ENCODE measurements at regions not wholly inside any gene's neighbourhood (a gene's known extent, or its start where the extent isn't known, plus 50 kb on each side); places are given as distances from the start of the nearest gene placed in this dataset.
A peak's percentile ranks its signal among the peaks of the same experiment; 100 is the strongest.

GRCh38 chr3:38966811-38967692, 84.7 kb downstream of the SCN11A start:
- H3K4me1 ChIP-seq: no peaks in the 10 kb centered on the region
- TF ChIP-seq, protein P1, sequence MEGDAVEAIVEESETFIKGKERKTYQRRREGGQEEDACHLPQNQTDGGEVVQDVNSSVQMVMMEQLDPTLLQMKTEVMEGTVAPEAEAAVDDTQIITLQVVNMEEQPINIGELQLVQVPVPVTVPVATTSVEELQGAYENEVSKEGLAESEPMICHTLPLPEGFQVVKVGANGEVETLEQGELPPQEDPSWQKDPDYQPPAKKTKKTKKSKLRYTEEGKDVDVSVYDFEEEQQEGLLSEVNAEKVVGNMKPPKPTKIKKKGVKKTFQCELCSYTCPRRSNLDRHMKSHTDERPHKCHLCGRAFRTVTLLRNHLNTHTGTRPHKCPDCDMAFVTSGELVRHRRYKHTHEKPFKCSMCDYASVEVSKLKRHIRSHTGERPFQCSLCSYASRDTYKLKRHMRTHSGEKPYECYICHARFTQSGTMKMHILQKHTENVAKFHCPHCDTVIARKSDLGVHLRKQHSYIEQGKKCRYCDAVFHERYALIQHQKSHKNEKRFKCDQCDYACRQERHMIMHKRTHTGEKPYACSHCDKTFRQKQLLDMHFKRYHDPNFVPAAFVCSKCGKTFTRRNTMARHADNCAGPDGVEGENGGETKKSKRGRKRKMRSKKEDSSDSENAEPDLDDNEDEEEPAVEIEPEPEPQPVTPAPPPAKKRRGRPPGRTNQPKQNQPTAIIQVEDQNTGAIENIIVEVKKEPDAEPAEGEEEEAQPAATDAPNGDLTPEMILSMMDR (IDR thresholded peaks at IDR 0.05): no peak
- whole genome bisulfite sequencing, 3 donors: 68 to 76% (median 72%) methylated on average over 4 of the region's 4 CpGs

DNA sequence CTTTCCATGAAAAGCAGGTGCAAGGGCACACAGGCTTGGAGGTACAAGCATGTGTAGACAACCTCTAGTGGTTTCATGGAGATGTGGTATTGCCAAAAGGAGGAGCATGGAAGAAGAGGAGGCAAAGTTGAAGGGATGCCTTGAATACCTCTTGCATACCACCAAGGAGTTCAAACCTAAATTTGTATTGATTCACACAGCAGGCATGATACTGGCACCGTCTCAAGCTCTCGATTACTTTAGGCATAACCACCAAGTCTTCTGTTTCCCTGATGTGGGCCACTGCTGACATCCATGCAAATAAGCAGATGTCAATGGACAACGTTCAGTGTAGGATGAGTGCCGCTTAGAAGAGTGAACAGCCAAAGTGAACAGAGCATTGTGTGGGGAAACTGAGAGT, 87.1 kb downstream of the SCN11A start:
- Histone ChIP-seq H3K36me3 (ENCODE audit: insufficient read depth in 1 of 2, low read depth in 1 of 2) (no peaks in the 10 kb centered on the region), H3K4me1 (no peaks in the 10 kb centered on the region), H3K27ac (no peak overlapping the region), H3K4me3 (no peak overlapping the region), H3K9me3 (no peaks in the 10 kb centered on the region), H3K27me3 (ENCODE audit: insufficient read depth in 3 of 3, low read length in 2 of 3) (no peaks in the 10 kb centered on the region)
- TF ChIP-seq, protein P1 (IDR thresholded peaks at IDR 0.05): no peak
- DNase-seq: no peak
- intact Hi-C loops (cut with DNase I): no loop called here
- ATAC-seq: no peak
- 77 to 86% (median 80%) methylated on average over 4 of the region's 4 CpGs for WGBS, 3 donors

More at GRCh38 chr3:38966811-38967692, 84.7 kb downstream of the SCN11A start:
- Histone ChIP-seq H3K9me3 (no peaks in the 10 kb centered on the region), H3K27ac (no peak overlapping the region), H3K27me3 (ENCODE audit: insufficient read depth in 3 of 3, low read length in 2 of 3) (no peaks in the 10 kb centered on the region), H3K4me3 (no peak overlapping the region), H3K36me3 (ENCODE audit: insufficient read depth in 1 of 2, low read depth in 1 of 2) (no peaks in the 10 kb centered on the region)
- DNase-seq: no peak
- no peak for ATAC-seq
- intact Hi-C loops (cut with DNase I): no loop called here

GRCh38 chr3:38964204-38964603, 87.5 kb downstream of the SCN11A start:
- intact Hi-C loops (cut with DNase I): no loop called here
- Histone ChIP-seq H3K4me1 (no peaks in the 10 kb centered on the region), H3K4me3 (no peak overlapping the region), H3K36me3 (ENCODE audit: insufficient read depth in 1 of 2, low read depth in 1 of 2) (no peaks in the 10 kb centered on the region), H3K9me3 (no peaks in the 10 kb centered on the region), H3K27ac (no peak overlapping the region), H3K27me3 (ENCODE audit: insufficient read depth in 3 of 3, low read length in 2 of 3) (no peaks in the 10 kb centered on the region)
- TF ChIP-seq, protein P1 (IDR thresholded peaks at IDR 0.05): no peak
- WGBS, 3 donors: 86 to 92% (median 88%) methylated on average over 5 of the region's 5 CpGs
- DNase-seq: no peak
- no peak for ATAC-seq

DNA sequence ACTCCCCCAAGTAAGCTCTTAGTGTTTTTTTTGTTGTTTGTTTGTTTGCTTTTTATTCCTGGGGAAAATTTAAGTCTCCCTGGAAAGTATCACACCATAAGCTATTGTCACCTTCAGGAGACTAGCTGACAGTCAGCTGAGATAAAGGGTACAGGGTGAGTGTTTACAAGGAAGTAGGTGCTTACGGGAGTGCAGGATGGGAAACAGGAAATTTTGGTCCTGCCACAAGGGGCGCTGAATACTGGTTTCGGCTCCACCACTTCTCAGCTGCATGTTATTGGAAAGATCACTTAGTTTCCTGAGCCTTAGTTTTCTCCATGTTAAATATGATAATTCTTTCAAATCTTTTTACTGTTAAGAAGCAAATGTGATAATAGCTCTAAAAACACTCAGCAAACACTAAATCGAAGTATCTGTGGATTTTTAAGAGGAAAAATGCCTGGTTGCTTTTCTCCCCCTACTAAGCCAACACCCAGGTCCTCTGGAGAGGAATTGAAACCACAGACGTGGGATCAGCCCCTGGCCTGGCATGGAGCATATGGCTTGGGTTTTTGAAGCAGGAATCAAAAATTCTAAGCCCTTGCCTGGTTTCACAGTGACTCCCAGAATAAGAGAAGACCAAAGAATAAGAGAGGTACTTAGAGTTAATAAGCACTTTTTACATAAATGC, 90.7 kb downstream of the SCN11A start:
- WGBS, 3 donors: 7 to 10% (median 8%) methylated on average over 5 of the region's 5 CpGs
- intact Hi-C loops (cut with DNase I): no loop called here
- no peak for ATAC-seq

More for the DNA sequence above, 90.7 kb downstream of the SCN11A start:
- Histone ChIP-seq H3K9me3 (no peaks in the 10 kb centered on the region), H3K36me3 (ENCODE audit: insufficient read depth in 1 of 2, low read depth in 1 of 2) (no peaks in the 10 kb centered on the region), H3K4me1 (no peaks in the 10 kb centered on the region), H3K27ac (no peak overlapping the region), H3K4me3 (no peak overlapping the region), H3K27me3 (ENCODE audit: insufficient read depth in 3 of 3, low read length in 2 of 3) (no peaks in the 10 kb centered on the region)
- TF ChIP-seq, protein P1 (IDR thresholded peaks at IDR 0.05): peak; percentile 42
- no peak for DNase-seq
